Cardiac muscle cell (in vitro differentiated cells and primary cell): ENCODE measurements at regions not wholly inside any gene's neighbourhood (a gene's known extent, or its start where the extent isn't known, plus 50 kb on each side); places are given as distances from the start of the nearest gene placed in this dataset.

Experiments used
- DNase-seq, 2 donors: peaks; one replicate each; pipeline versions ENCODE4 v3.0.0 to v3.0.0-alpha.2; 2010 to 2017; ENCODE audit warnings: low read depth in 1 of 2, low spot score in 1 of 2
- H3K27ac ChIP-seq: fragments of 200-600 bp; sonication (generic); 2 replicates; pipeline ENCODE4 v1.5.1; 2016
- H3K27me3 ChIP-seq: fragments of 200-600 bp; sonication (generic); 2 replicates; pipeline ENCODE4 v1.6.0; 2016; ENCODE audit warnings: control low read depth
- H3K36me3 ChIP-seq: fragments of 200-600 bp; sonication (generic); 2 replicates; pipeline ENCODE4 v1.5.1; 2016; ENCODE audit warnings: control low read depth
- H3K4me1 ChIP-seq: fragments of 200-600 bp; sonication (generic); 2 replicates; pipeline ENCODE4 v1.8.1; 2017; ENCODE audit warnings: low read depth, mild to moderate bottlenecking, mixed run types
- H3K4me3 ChIP-seq: fragments of 200-600 bp; sonication (generic); 2 replicates; pipeline ENCODE4 v1.5.1; 2016; ENCODE audit warnings: mild to moderate bottlenecking
- H3K9me3 ChIP-seq: fragments of 200-600 bp; sonication (generic); 2 replicates; pipeline ENCODE4 v1.5.1; 2017; ENCODE audit warnings: low read depth, mild to moderate bottlenecking, control low read depth
- CTCF ChIP-seq: IDR thresholded peaks from 2 replicates; pipeline ENCODE4 v1.5.1; 2012; ENCODE audit warnings: low read depth, mild to moderate bottlenecking, low read length

DNA sequence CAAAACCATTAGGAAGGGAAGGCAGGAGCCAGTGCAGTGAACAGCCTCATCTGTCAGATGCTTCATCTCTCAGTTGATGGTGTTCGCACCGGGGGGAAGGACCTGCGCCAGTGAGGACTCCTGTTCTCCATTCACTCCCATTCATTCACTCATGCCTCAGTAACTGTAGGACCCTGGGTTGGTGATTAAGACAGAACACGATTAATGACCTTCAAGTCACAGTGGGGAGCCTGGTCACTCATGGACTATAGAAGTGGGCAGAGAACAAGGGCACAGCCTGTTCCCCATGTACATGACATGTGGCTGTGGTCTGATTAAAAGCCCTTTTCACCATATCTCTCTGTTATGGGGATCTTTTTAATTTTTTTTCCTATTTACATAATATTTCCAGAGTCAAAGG lies 113.3 kb downstream of the RPS12 start:
- Histone ChIP-seq H3K4me1 (peaks cover 20% of the 10 kb centered on the region), H3K36me3 (no peaks in the 10 kb centered on the region), H3K27ac (no peak overlapping the region), H3K4me3 (no peak overlapping the region), H3K9me3 (no peaks in the 10 kb centered on the region), H3K27me3 (no peaks in the 10 kb centered on the region)
- DNase-seq: peak in 1 of 2 donors; percentile 6
- TF ChIP-seq CTCF: no peak

GRCh38 chr6:132929141-132929540 lies 114.8 kb downstream of the RPS12 start:
- TF ChIP-seq CTCF: no peak
- Histone ChIP-seq H3K4me3 (no peak overlapping the region), H3K4me1 (peaks cover 20% of the 10 kb centered on the region), H3K27ac (no peak overlapping the region), H3K36me3 (no peaks in the 10 kb centered on the region), H3K9me3 (no peaks in the 10 kb centered on the region), H3K27me3 (no peaks in the 10 kb centered on the region)
- DNase-seq: peak in 1 of 2 donors; percentile 54

GRCh38 chr6:132931313-132931712 lies 116.9 kb downstream of the RPS12 start:
- Histone ChIP-seq H3K4me3 (no peak overlapping the region), H3K4me1 (peaks cover 20% of the 10 kb centered on the region), H3K36me3 (no peaks in the 10 kb centered on the region), H3K9me3 (no peaks in the 10 kb centered on the region), H3K27me3 (no peaks in the 10 kb centered on the region), H3K27ac (no peak overlapping the region)
- TF ChIP-seq CTCF: no peak
- DNase-seq: no peak

GRCh38 chr6:132931936-132932514 lies 117.7 kb downstream of the RPS12 start:
- TF ChIP-seq CTCF: no peak
- Histone ChIP-seq H3K9me3 (no peaks in the 10 kb centered on the region), H3K4me1 (peaks cover 14% of the 10 kb centered on the region), H3K4me3 (no peak overlapping the region), H3K36me3 (no peaks in the 10 kb centered on the region), H3K27ac (no peak overlapping the region), H3K27me3 (no peaks in the 10 kb centered on the region)
- peak in 1 of 2 donors; percentile 93 for DNase-seq

- Histone ChIP-seq H3K36me3 (no peaks in the 10 kb centered on the region), H3K27me3 (no peaks in the 10 kb centered on the region), H3K9me3 (no peaks in the 10 kb centered on the region), H3K4me1 (peaks cover 9% of the 10 kb centered on the region), H3K4me3 (no peak overlapping the region), H3K27ac (no peak overlapping the region)
- no peak for DNase-seq
- TF ChIP-seq CTCF: no peak
These were observed 118.2 kb downstream of the RPS12 start for GRCh38 chr6:132932588-132932987.

- no peaks in the 10 kb centered on the region for H3K36me3 ChIP-seq
- no peak overlapping the region for H3K4me3 ChIP-seq
- no peak for TF ChIP-seq CTCF
- no peaks in the 10 kb centered on the region for H3K27me3 ChIP-seq
- DNase-seq: peak in 1 of 2 donors; percentile 39
- H3K4me1 ChIP-seq: peaks cover 4% of the 10 kb centered on the region
- H3K9me3 ChIP-seq: no peaks in the 10 kb centered on the region
- H3K27ac ChIP-seq: no peak overlapping the region
These were observed 118.7 kb downstream of the RPS12 start for GRCh38 chr6:132933090-132933489.
